GM12878 (cell line): ENCODE measurements at regions not wholly inside any gene's neighbourhood (a gene's known extent, or its start where the extent isn't known, plus 50 kb on each side); places are given as distances from the start of the nearest gene placed in this dataset.

Experiments
- ATAC-seq: fragments of 200-7000 bp; cut with Tn5 transposase; 3 replicates; pipeline ENCODE4 v1.9.1; 2020; ENCODE audit warnings: mild to moderate bottlenecking, moderate library complexity
- BruUV-seq: library from RNA; stranded (reverse); fragments of 400-500 nt; replicated peaks from 2 replicates; lab custom pipeline; 2021; lab: Mats Ljungman, UMichigan
- CTCF ChIA-PET: fragments of 300-600 bp; sonication (Branson Sonifier 250); formaldehyde crosslinking; extraction: SDS; loops from one replicate; lab custom pipeline; 2021; ENCODE audit warnings: inconsistent platforms; lab: Yijun Ruan, JAX
- POLR2A ChIA-PET: fragments of 350-600 bp; formaldehyde crosslinking; extraction: SDS; loops from one replicate; lab custom pipeline; 2021; ENCODE audit warnings: inconsistent platforms; lab: Charles Lee
- RAD21 ChIA-PET: fragments of 300-600 bp; sonication (Branson Sonifier 250); formaldehyde crosslinking; loops from one replicate; lab custom pipeline; 2023; ENCODE audit warnings: antibody characterized with exemption; ENCODE audit not compliant: unreplicated experiment; lab: Charles Lee
- SMC1A ChIA-PET: fragments of 300-600 bp; sonication (Branson Sonifier 250); formaldehyde crosslinking; loops from one replicate; lab custom pipeline; 2023; ENCODE audit not compliant: unreplicated experiment, uncharacterized antibody; lab: Charles Lee
- DNase-seq: peaks from one replicate; pipeline ENCODE4 v3.0.0-alpha.2; 2011; ENCODE audit warnings: low read depth, low spot score
- FAIRE-seq: peaks from 3 replicates; lab custom pipeline; 2011; peaks lifted over from hg19 to GRCh38; lab: Jason Lieb, UNC
- H2AFZ ChIP-seq: 2 replicates; pipeline ENCODE4 v1.6.0; 2011; ENCODE audit warnings: low read depth, low read length, control low read depth; ENCODE audit not compliant: control insufficient read depth
- H3K27ac ChIP-seq: 2 replicates; pipeline ENCODE4 v1.5.1; 2011; ENCODE audit warnings: control low read depth; ENCODE audit not compliant: control insufficient read depth, insufficient read depth
- H3K27me3 ChIP-seq, 2 experiments: replicated peaks in 1 of 2; 2 replicates each; pipeline versions ENCODE4 v1.6.0 to v1.6.1; 2011; ENCODE audit warnings: low read length in 1 of 2; ENCODE audit not compliant: control insufficient read depth in 2 of 2, insufficient read depth in 2 of 2
- H3K36me3 ChIP-seq, 2 experiments: 2 replicates each; pipeline ENCODE4 v1.5.1; 2011; ENCODE audit warnings: low read length in 1 of 2; ENCODE audit not compliant: control insufficient read depth in 2 of 2, insufficient read depth in 2 of 2
- H3K4me1 ChIP-seq: 2 replicates; pipeline ENCODE4 v1.6.1; 2011; ENCODE audit warnings: mild to moderate bottlenecking, low read length, moderate library complexity, mixed read lengths; ENCODE audit not compliant: control insufficient read depth, insufficient read depth
- H3K4me2 ChIP-seq: 2 replicates; pipeline ENCODE4 v1.6.0; 2011; ENCODE audit warnings: control low read depth; ENCODE audit not compliant: control insufficient read depth, insufficient read depth
- H3K4me3 ChIP-seq: fragments of 200-600 bp; sonication (generic); 2 replicates; pipeline ENCODE4 v1.5.1; 2016
- H3K79me2 ChIP-seq: 2 replicates; pipeline ENCODE4 v1.6.0; 2011; ENCODE audit warnings: low read length; ENCODE audit not compliant: control insufficient read depth, insufficient read depth
- H3K9ac ChIP-seq: 2 replicates; pipeline ENCODE4 v1.8.0; 2011; ENCODE audit warnings: low read length, control low read depth, mixed read lengths; ENCODE audit not compliant: control insufficient read depth, insufficient read depth
- H3K9me3 ChIP-seq: replicated peaks from 3 replicates; pipeline ENCODE4 v1.5.1; 2011; ENCODE audit warnings: mild to moderate bottlenecking, low read length; ENCODE audit not compliant: control insufficient read depth, insufficient read depth
- H4K20me1 ChIP-seq: 2 replicates; pipeline ENCODE4 v1.6.0; 2011; ENCODE audit not compliant: control insufficient read depth, insufficient read depth
- BACH1 ChIP-seq: fragments of 450-650 bp; IDR thresholded peaks from 2 replicates; pipeline ENCODE4 v1.6.1; 2017; ENCODE audit warnings: mild to moderate bottlenecking, borderline replicate concordance
- BRCA1 ChIP-seq: IDR thresholded peaks from 2 replicates; pipeline ENCODE4 v1.6.1; 2011; ENCODE audit warnings: low read depth, low read length, improper control_type of control experiment
- EED ChIP-seq: sonication (generic); IDR thresholded peaks from 2 replicates; pipeline ENCODE4 v1.6.1; 2016; ENCODE audit warnings: antibody characterized with exemption, low read depth
- HDAC2 ChIP-seq: fragments of 200-600 bp; sonication (generic); IDR thresholded peaks from 2 replicates; pipeline ENCODE4 v1.6.1; 2017
- NFYB ChIP-seq: IDR thresholded peaks from 2 replicates; pipeline ENCODE4 v1.6.1; 2011; ENCODE audit warnings: low read depth, mild to moderate bottlenecking, low read length, improper control_type of control experiment, moderate library complexity; ENCODE audit not compliant: insufficient read depth
- NR2C2 ChIP-seq: IDR thresholded peaks from 2 replicates; pipeline ENCODE4 v1.6.1; 2011; ENCODE audit warnings: borderline replicate concordance, low read depth; ENCODE audit not compliant: control insufficient read depth, insufficient read length
- PAX5 ChIP-seq: IDR thresholded peaks from 2 replicates; pipeline ENCODE4 v1.6.1; 2011; ENCODE audit warnings: low read depth, low read length, borderline replicate concordance
- SIN3A ChIP-seq: IDR thresholded peaks from 2 replicates; pipeline ENCODE4 v1.6.1; 2012; ENCODE audit warnings: low read depth, low read length, improper control_type of control experiment
- SRF ChIP-seq, 2 experiments: IDR thresholded peaks; 2 replicates each; pipeline ENCODE4 v1.6.1; 2011; ENCODE audit warnings: low read depth in 2 of 2, low read length in 2 of 2, mild to moderate bottlenecking in 1 of 2, moderate library complexity in 1 of 2
- TCF7 ChIP-seq: IDR thresholded peaks from 2 replicates; pipeline ENCODE4 v1.6.1; 2014; ENCODE audit warnings: antibody characterized with exemption, borderline replicate concordance
- ZZZ3 ChIP-seq: IDR thresholded peaks from 2 replicates; pipeline ENCODE4 v1.6.1; 2011; ENCODE audit warnings: low read depth; ENCODE audit not compliant: control insufficient read depth, insufficient read length
- WGBS: methylation state at CpG from one replicate; pipeline ENCODE4 v1.1.6; 2016; ENCODE audit warnings: low lambda C conversion rate; ENCODE audit not compliant: insufficient replicate concordance, insufficient coverage; ENCODE audit errors: missing lambda C conversion rate; 5-methylcytosine and 5-hydroxymethylcytosine counted together
- in situ Hi-C: fragments of 300-500 bp; cut with MboI; formaldehyde crosslinking; loops from 9 replicates; pipeline ENCODE4 v1.14.3; 2018; ENCODE audit warnings: mixed read lengths
- intact Hi-C: fragments of 100-400 bp; cut with micrococcal nuclease; formaldehyde crosslinking; loops from one replicate; pipeline ENCODE4 v1.14.2; 2022; ENCODE audit not compliant: unreplicated experiment
- TF ChIP-seq, protein P1 (sequence below): fragments of 450-650 bp; IDR thresholded peaks from 2 replicates; pipeline ENCODE4 v1.6.1; 2017; ENCODE audit warnings: mild to moderate bottlenecking, moderate library complexity
- TF ChIP-seq, protein P2 (sequence below): IDR thresholded peaks from 2 replicates; pipeline ENCODE4 v1.6.1; 2012; ENCODE audit warnings: low read depth, low read length, improper control_type of control experiment
- TF ChIP-seq, protein P3 (sequence below): fragments of 450-650 bp; IDR thresholded peaks from 2 replicates; pipeline ENCODE4 v1.6.1; 2017; ENCODE audit warnings: mild to moderate bottlenecking, moderate library complexity
- TF ChIP-seq, protein P4 (sequence below): IDR thresholded peaks from 2 replicates; pipeline ENCODE4 v1.6.1; 2012; ENCODE audit warnings: low read depth, low read length, improper control_type of control experiment

DNA sequence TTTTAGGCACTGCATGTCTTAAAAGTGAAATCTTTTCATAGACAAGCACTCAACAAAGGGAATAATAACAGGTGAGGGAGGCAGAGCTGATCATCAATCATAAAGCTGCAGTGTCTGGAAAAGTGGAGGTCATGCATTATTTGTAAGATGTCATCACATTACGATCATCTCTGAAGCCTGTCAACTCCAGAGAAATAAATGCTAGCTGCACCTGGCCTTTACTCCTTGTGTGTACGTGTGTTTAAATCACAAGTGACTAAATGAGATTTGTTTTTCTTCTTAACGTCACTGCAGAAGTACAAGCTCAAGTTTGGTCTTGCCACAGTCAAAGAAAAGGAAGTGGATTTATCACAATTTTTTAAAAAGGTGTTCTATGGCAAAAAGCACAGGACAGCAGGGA, 275.5 kb upstream of the SGK1 start:
- FAIRE-seq (no peak), ATAC-seq (no peak), DNase-seq (no peak)
- ChIA-PET CTCF (no interaction called here), RAD21 (no interaction called here), SMC1A (interaction anchor here (1.0 to 1.3 kb wide), 2 partner anchors 13 to 48 kb away, joined by 3 to 4 read pairs; no protein-coding TSS in a partner anchor), POLR2A (no interaction called here)
- no peak overlapping the region for H3K9ac ChIP-seq
- 26% methylated on average over 3 of the region's 3 CpGs for WGBS
- H3K4me3 ChIP-seq: no peak overlapping the region
- no peaks in the 10 kb centered on the region for H4K20me1 ChIP-seq
- H3K4me1 ChIP-seq: no peaks in the 10 kb centered on the region
- no peak overlapping the region for H2AFZ ChIP-seq
- H3K4me2 ChIP-seq: no peak overlapping the region
- no peaks in the 10 kb centered on the region for H3K36me3 ChIP-seq
- no TSS peak for BruUV-seq
- no peaks in the 10 kb centered on the region; a peak in 1 of 4 replicates for H3K27me3 ChIP-seq
- intact Hi-C loops (no loop called here), in situ Hi-C loops (no loop called here)
- no peaks in the 10 kb centered on the region for H3K79me2 ChIP-seq
- no peaks in the 10 kb centered on the region for H3K9me3 ChIP-seq
- TF ChIP-seq, protein P1, sequence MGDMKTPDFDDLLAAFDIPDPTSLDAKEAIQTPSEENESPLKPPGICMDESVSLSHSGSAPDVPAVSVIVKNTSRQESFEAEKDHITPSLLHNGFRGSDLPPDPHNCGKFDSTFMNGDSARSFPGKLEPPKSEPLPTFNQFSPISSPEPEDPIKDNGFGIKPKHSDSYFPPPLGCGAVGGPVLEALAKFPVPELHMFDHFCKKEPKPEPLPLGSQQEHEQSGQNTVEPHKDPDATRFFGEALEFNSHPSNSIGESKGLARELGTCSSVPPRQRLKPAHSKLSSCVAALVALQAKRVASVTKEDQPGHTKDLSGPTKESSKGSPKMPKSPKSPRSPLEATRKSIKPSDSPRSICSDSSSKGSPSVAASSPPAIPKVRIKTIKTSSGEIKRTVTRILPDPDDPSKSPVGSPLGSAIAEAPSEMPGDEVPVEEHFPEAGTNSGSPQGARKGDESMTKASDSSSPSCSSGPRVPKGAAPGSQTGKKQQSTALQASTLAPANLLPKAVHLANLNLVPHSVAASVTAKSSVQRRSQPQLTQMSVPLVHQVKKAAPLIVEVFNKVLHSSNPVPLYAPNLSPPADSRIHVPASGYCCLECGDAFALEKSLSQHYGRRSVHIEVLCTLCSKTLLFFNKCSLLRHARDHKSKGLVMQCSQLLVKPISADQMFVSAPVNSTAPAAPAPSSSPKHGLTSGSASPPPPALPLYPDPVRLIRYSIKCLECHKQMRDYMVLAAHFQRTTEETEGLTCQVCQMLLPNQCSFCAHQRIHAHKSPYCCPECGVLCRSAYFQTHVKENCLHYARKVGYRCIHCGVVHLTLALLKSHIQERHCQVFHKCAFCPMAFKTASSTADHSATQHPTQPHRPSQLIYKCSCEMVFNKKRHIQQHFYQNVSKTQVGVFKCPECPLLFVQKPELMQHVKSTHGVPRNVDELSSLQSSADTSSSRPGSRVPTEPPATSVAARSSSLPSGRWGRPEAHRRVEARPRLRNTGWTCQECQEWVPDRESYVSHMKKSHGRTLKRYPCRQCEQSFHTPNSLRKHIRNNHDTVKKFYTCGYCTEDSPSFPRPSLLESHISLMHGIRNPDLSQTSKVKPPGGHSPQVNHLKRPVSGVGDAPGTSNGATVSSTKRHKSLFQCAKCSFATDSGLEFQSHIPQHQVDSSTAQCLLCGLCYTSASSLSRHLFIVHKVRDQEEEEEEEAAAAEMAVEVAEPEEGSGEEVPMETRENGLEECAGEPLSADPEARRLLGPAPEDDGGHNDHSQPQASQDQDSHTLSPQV: no peak
- TF ChIP-seq EED: no peak
- TF ChIP-seq, protein P2, sequence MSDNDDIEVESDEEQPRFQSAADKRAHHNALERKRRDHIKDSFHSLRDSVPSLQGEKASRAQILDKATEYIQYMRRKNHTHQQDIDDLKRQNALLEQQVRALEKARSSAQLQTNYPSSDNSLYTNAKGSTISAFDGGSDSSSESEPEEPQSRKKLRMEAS: no peak
- no peak for TF ChIP-seq SRF (IDR thresholded peaks at IDR 0.05; ENCODE audit: low read depth in 2 of 2, low read length in 2 of 2)
- TF ChIP-seq BACH1: no peak
- TF ChIP-seq BRCA1: no peak
- no peak for TF ChIP-seq PAX5
- TF ChIP-seq TCF7: no peak
- no peak for TF ChIP-seq HDAC2
- TF ChIP-seq SIN3A: no peak
- TF ChIP-seq NFYB: no peak
- TF ChIP-seq, protein P3, sequence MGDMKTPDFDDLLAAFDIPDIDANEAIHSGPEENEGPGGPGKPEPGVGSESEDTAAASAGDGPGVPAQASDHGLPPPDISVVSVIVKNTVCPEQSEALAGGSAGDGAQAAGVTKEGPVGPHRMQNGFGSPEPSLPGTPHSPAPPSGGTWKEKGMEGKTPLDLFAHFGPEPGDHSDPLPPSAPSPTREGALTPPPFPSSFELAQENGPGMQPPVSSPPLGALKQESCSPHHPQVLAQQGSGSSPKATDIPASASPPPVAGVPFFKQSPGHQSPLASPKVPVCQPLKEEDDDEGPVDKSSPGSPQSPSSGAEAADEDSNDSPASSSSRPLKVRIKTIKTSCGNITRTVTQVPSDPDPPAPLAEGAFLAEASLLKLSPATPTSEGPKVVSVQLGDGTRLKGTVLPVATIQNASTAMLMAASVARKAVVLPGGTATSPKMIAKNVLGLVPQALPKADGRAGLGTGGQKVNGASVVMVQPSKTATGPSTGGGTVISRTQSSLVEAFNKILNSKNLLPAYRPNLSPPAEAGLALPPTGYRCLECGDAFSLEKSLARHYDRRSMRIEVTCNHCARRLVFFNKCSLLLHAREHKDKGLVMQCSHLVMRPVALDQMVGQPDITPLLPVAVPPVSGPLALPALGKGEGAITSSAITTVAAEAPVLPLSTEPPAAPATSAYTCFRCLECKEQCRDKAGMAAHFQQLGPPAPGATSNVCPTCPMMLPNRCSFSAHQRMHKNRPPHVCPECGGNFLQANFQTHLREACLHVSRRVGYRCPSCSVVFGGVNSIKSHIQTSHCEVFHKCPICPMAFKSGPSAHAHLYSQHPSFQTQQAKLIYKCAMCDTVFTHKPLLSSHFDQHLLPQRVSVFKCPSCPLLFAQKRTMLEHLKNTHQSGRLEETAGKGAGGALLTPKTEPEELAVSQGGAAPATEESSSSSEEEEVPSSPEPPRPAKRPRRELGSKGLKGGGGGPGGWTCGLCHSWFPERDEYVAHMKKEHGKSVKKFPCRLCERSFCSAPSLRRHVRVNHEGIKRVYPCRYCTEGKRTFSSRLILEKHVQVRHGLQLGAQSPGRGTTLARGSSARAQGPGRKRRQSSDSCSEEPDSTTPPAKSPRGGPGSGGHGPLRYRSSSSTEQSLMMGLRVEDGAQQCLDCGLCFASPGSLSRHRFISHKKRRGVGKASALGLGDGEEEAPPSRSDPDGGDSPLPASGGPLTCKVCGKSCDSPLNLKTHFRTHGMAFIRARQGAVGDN: no peak
- TF ChIP-seq, protein P4, sequence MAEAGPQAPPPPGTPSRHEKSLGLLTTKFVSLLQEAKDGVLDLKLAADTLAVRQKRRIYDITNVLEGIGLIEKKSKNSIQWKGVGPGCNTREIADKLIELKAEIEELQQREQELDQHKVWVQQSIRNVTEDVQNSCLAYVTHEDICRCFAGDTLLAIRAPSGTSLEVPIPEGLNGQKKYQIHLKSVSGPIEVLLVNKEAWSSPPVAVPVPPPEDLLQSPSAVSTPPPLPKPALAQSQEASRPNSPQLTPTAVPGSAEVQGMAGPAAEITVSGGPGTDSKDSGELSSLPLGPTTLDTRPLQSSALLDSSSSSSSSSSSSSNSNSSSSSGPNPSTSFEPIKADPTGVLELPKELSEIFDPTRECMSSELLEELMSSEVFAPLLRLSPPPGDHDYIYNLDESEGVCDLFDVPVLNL: no peak
- no peak for TF ChIP-seq NR2C2
- TF ChIP-seq ZZZ3: no peak
- no peak overlapping the region for H3K27ac ChIP-seq
